ENCODE measurements at regions not wholly inside any gene's neighbourhood (a gene's known extent, or its start where the extent isn't known, plus 50 kb on each side); places are given as distances from the start of the nearest gene placed in this dataset.
"Not testable (repeated sequence)": the region's sequence is repeated elsewhere in the genome, so short reads cannot be mapped to it uniquely, and the experiment has no call there.

DNA sequence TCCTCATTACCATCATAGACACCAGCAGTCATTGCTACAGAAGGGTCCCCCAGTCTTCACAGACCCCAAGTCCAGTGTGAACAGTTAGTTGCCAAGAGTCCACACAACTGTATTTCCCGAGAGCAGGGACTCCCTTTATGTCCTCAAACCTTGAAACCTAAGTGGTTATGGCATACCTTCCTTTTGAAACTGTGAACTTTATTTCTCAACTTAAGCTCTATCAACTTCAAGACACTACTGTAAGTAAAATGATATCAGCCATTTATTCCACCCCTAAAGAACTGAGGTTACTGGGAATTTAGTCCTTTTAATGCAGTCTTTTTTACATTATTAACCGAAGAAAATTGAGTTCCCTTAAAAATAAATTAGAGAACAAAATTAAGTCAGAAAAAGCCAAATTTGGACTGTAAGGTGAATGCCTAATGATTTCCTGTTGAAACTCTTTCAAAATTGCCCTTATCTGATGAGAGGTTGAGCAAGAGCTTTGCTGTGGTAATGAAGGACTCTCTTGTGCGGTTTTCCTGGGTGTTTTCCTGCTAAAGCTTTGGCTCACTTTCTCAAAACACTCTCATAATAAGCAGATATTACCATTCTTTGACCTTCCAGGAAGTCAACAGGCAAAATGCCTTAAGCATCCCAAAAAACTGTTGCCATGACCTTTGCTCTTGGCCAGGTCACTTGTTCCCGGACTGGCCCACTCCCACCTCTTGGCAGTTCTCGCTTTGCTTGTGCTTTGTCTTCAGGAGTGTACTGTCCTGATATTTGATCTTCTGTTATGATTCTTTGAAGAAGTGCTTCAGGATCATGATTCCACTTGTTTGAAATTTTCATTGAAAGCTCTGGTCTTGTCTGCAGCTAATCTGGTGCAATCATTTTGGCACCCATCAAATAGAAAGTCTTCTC, 765.4 kb upstream of the ANO3 start:
- Histone ChIP-seq H3K27ac (no peak overlapping the region), H3K27me3 (no peaks in the 10 kb centered on the region), H3K36me3 (no peaks in the 10 kb centered on the region), H3K9me3 (no peaks in the 10 kb centered on the region), H3K4me3 (no peak overlapping the region), H3K4me1 (no peaks in the 10 kb centered on the region)
- TF ChIP-seq, protein P1, sequence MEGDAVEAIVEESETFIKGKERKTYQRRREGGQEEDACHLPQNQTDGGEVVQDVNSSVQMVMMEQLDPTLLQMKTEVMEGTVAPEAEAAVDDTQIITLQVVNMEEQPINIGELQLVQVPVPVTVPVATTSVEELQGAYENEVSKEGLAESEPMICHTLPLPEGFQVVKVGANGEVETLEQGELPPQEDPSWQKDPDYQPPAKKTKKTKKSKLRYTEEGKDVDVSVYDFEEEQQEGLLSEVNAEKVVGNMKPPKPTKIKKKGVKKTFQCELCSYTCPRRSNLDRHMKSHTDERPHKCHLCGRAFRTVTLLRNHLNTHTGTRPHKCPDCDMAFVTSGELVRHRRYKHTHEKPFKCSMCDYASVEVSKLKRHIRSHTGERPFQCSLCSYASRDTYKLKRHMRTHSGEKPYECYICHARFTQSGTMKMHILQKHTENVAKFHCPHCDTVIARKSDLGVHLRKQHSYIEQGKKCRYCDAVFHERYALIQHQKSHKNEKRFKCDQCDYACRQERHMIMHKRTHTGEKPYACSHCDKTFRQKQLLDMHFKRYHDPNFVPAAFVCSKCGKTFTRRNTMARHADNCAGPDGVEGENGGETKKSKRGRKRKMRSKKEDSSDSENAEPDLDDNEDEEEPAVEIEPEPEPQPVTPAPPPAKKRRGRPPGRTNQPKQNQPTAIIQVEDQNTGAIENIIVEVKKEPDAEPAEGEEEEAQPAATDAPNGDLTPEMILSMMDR (IDR thresholded peaks at IDR 0.05): no peak
- intact Hi-C loops (cut with DNase I; ENCODE audit: low total_unique reads): no loop called here
- DNase-seq: peak; percentile 74 to 75

DNA sequence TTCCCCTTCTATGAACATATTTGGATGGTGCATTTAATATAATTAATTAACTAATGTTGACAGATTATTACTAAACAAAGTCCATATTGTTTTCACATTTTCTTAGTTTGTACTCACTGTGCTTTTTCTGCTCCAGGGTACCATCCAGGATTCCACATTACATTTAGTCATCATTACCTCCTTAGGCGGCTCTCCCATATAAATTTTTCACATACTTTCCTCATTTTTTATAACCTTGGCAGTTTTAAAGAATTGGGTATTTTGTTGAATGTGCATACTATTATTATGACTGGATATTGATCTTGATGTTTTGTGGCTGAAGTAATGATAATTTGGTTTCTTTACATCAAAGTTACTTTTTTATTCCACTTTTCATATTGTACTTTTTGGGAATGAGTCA, 755.6 kb upstream of the ANO3 start:
- no peak overlapping the region for H3K27ac ChIP-seq
- no peak overlapping the region for H3K4me3 ChIP-seq
- H3K36me3 ChIP-seq: no peaks in the 10 kb centered on the region
- no peaks in the 10 kb centered on the region for H3K27me3 ChIP-seq
- TF ChIP-seq, protein P1 (IDR thresholded peaks at IDR 0.05): no peak
- intact Hi-C loops (cut with DNase I; ENCODE audit: low total_unique reads): no loop called here
- H3K4me1 ChIP-seq: no peaks in the 10 kb centered on the region
- no peak for DNase-seq
- H3K9me3 ChIP-seq: no peaks in the 10 kb centered on the region

DNA sequence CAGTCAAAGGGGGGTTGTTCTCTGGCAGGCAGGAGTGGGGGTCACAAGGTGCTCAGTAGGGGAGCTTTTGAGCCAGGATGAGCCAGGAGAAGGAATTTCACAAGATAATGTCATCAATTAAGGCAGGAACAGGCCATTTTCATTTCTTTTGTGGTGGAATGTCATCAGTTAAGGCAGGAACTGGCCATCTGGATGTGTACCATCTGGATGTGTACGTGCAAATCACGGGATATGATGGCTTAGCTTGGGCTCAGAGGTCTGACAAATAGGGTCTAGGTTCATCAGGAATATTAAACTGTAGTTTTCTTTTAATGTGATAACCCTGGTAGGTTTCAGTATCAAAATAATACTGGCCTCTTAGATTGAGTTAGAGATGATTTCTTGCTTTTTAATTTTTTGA, 752.4 kb upstream of the ANO3 start:
- H3K27me3 ChIP-seq; H3K4me1 ChIP-seq; H3K4me3 ChIP-seq; H3K27ac ChIP-seq; intact Hi-C loops (cut with DNase I; ENCODE audit: low total_unique reads); H3K9me3 ChIP-seq; DNase-seq; H3K36me3 ChIP-seq: not testable (repeated sequence)

DNA sequence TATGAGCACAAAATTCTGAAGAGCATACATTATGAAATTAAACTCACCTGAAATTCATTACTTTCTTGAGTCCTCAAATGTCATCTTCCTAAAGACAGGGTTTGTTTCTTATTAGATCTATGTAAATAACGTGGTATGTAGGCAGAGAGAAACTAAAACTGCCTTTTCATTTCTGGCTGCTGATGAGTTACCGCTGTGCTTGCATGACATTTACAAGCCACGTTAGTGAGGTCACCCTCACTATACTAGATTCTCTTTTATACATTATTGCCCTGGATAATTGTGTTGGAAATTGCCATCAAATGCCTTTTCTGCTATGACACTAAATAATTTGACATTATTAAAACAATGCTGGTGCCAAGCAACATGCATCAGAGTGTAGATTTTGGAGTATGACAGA, 748.3 kb upstream of the ANO3 start:
- H3K27me3 ChIP-seq: no peaks in the 10 kb centered on the region
- no peak overlapping the region for H3K4me3 ChIP-seq
- DNase-seq: no peak
- H3K36me3 ChIP-seq: no peaks in the 10 kb centered on the region
- no peaks in the 10 kb centered on the region for H3K4me1 ChIP-seq
- TF ChIP-seq, protein P1 (IDR thresholded peaks at IDR 0.05): no peak
- no peaks in the 10 kb centered on the region for H3K9me3 ChIP-seq
- no peak overlapping the region for H3K27ac ChIP-seq
- intact Hi-C loops (cut with DNase I; ENCODE audit: low total_unique reads): no loop called here

DNA sequence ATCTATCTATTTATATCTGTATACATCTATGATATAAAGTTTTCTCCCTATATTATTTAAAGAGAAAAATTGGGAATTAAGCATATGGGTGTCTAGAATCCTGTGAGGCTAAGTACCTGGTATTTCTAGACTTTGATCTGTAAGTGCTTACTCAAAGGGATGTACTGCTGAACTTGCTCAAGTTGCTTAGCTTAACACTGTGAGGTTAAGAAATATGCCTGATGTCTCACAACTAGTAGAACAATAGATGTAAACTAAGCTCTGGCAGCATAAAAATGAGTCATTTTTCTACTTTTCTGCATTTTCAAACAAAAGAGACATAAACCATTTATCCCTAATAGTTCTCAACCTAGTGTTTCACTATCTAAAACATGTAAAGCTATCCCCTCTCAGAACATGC, 744.4 kb upstream of the ANO3 start:
- no peaks in the 10 kb centered on the region for H3K27me3 ChIP-seq
- no peaks in the 10 kb centered on the region for H3K9me3 ChIP-seq
- no peaks in the 10 kb centered on the region for H3K36me3 ChIP-seq
- intact Hi-C loops (cut with DNase I; ENCODE audit: low total_unique reads): no loop called here
- TF ChIP-seq, protein P1 (IDR thresholded peaks at IDR 0.05): no peak
- no peak for DNase-seq
- H3K4me1 ChIP-seq: no peaks in the 10 kb centered on the region
- H3K27ac ChIP-seq: no peak overlapping the region
- no peak overlapping the region for H3K4me3 ChIP-seq

DNA sequence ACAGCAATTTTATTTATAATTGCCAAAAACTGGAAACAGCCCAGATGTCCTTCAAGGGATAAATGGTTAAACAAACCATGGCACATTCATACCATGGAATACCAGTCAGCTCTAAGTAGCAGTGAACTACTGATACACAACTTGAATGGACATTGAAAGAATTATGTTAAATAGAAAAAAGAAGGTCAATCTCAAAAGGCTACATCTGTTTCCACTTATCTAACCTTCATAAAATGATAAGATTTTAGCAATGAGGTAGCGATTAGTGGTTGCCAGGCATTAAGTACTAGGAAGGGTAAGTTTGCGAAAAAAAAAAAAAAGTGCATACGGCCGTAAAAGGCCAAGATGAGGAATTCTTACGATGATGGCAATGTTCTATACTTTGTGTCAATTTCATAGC, 738.7 kb upstream of the ANO3 start:
- no peak for DNase-seq
- no peaks in the 10 kb centered on the region for H3K9me3 ChIP-seq
- H3K4me1 ChIP-seq: no peaks in the 10 kb centered on the region
- no peak overlapping the region for H3K4me3 ChIP-seq
- no peaks in the 10 kb centered on the region for H3K36me3 ChIP-seq
- TF ChIP-seq, protein P1 (IDR thresholded peaks at IDR 0.05): no peak
- intact Hi-C loops (cut with DNase I; ENCODE audit: low total_unique reads): no loop called here
- H3K27me3 ChIP-seq: no peaks in the 10 kb centered on the region
- H3K27ac ChIP-seq: no peak overlapping the region
